ENCODE measurements at regions not wholly inside any gene's neighbourhood (a gene's known extent, or its start where the extent isn't known, plus 50 kb on each side); places are given as distances from the start of the nearest gene placed in this dataset.
"Not testable (repeated sequence)": the region's sequence is repeated elsewhere in the genome, so short reads cannot be mapped to it uniquely, and the experiment has no call there.

GRCh38 chr7:27000496-27000895 is 95.3 kb downstream of the HOXA1 start:
- ATAC-seq (ENCODE audit: insufficient number of reproducible peaks, low FRiP score, low read depth) = no peak
- H3K4me1 ChIP-seq (ENCODE audit: control insufficient read depth in 1 of 2, low read depth in 2 of 2) = no peaks in the 10 kb centered on the region
- no peaks in the 10 kb centered on the region for H3K27me3 ChIP-seq (replicated peaks; ENCODE audit: insufficient read depth)
- no peak overlapping the region for H3K4me3 ChIP-seq
- no peaks in the 10 kb centered on the region for H3K36me3 ChIP-seq
- H3K9me3 ChIP-seq = no peaks in the 10 kb centered on the region
- no peak for TF ChIP-seq CTCF (IDR thresholded peaks at IDR 0.05)
- H3K27ac ChIP-seq = no peak overlapping the region
- DNase-seq (ENCODE audit: low spot score) = no peak

- not testable (repeated sequence) for H3K4me1 ChIP-seq (ENCODE audit: control insufficient read depth in 1 of 2, low read depth in 2 of 2); H3K9me3 ChIP-seq; H3K27me3 ChIP-seq (replicated peaks; ENCODE audit: insufficient read depth); DNase-seq (ENCODE audit: low spot score); H3K36me3 ChIP-seq; ATAC-seq (ENCODE audit: insufficient number of reproducible peaks, low FRiP score, low read depth); H3K4me3 ChIP-seq; H3K27ac ChIP-seq
Measured at GRCh38 chr7:26998284-26998683, 97.5 kb downstream of the HOXA1 start.

GRCh38 chr7:26995666-26996065 is 100.1 kb downstream of the HOXA1 start:
- Histone ChIP-seq H3K4me3 (no peak overlapping the region), H3K27me3 (replicated peaks; ENCODE audit: insufficient read depth) (no peaks in the 10 kb centered on the region), H3K36me3 (no peaks in the 10 kb centered on the region), H3K9me3 (no peaks in the 10 kb centered on the region), H3K27ac (no peak overlapping the region), H3K4me1 (ENCODE audit: control insufficient read depth in 1 of 2, low read depth in 2 of 2) (no peaks in the 10 kb centered on the region)
- no peak for ATAC-seq (ENCODE audit: insufficient number of reproducible peaks, low FRiP score, low read depth)
- TF ChIP-seq CTCF (IDR thresholded peaks at IDR 0.05) = no peak
- no peak for DNase-seq (ENCODE audit: low spot score)

- ATAC-seq (ENCODE audit: insufficient number of reproducible peaks, low FRiP score, low read depth) (no peak), DNase-seq (ENCODE audit: low spot score) (no peak)
- no peak for TF ChIP-seq CTCF (IDR thresholded peaks at IDR 0.05)
- Histone ChIP-seq H3K4me1 (ENCODE audit: control insufficient read depth in 1 of 2, low read depth in 2 of 2) (no peaks in the 10 kb centered on the region), H3K36me3 (no peaks in the 10 kb centered on the region), H3K27ac (no peak overlapping the region), H3K4me3 (no peak overlapping the region), H3K27me3 (replicated peaks; ENCODE audit: insufficient read depth) (no peaks in the 10 kb centered on the region), H3K9me3 (no peaks in the 10 kb centered on the region)
Measured at GRCh38 chr7:26993816-26994810, 101.7 kb downstream of the HOXA1 start.

GRCh38 chr7:26992670-26993069 is 103.1 kb downstream of the HOXA1 start:
- DNase-seq (ENCODE audit: low spot score) = no peak
- H3K27ac ChIP-seq = no peak overlapping the region

More at GRCh38 chr7:26992670-26993069, 103.1 kb downstream of the HOXA1 start:
- no peak overlapping the region for H3K4me3 ChIP-seq
- no peaks in the 10 kb centered on the region for H3K9me3 ChIP-seq
- H3K4me1 ChIP-seq (ENCODE audit: control insufficient read depth in 1 of 2, low read depth in 2 of 2) = no peaks in the 10 kb centered on the region
- no peak for TF ChIP-seq CTCF (IDR thresholded peaks at IDR 0.05)
- no peaks in the 10 kb centered on the region for H3K27me3 ChIP-seq (replicated peaks; ENCODE audit: insufficient read depth)
- ATAC-seq (ENCODE audit: insufficient number of reproducible peaks, low FRiP score, low read depth) = no peak
- H3K36me3 ChIP-seq = no peaks in the 10 kb centered on the region
